HCT116 (cell line): ENCODE measurements at regions not wholly inside any gene's neighbourhood (a gene's known extent, or its start where the extent isn't known, plus 50 kb on each side); places are given as distances from the start of the nearest gene placed in this dataset.

Experiments used
- ATAC-seq: fragments of 200-7000 bp; cut with Tn5 transposase; 2 replicates; pipeline ENCODE4 v1.9.1; 2020; ENCODE audit warnings: mild to moderate bottlenecking, moderate library complexity
- BruUV-seq: library from RNA; stranded (reverse); fragments of 400-500 nt; replicated peaks from 2 replicates; lab custom pipeline; 2021; lab: Mats Ljungman, UMichigan
- CTCF ChIA-PET: fragments of 300-600 bp; sonication (Branson Sonifier 250); formaldehyde crosslinking; loops from one replicate; lab custom pipeline; 2021; ENCODE audit warnings: antibody characterized with exemption; lab: Charles Lee
- POLR2A ChIA-PET: fragments of 300-600, 350-600 bp; sonication (Branson Sonifier 250); formaldehyde crosslinking; loops from one replicate; lab custom pipeline; 2021; ENCODE audit warnings: antibody characterized with exemption; lab: Charles Lee
- RAD21 ChIA-PET, 2 experiments: fragments of 300-600 bp; sonication (Branson Sonifier 250); formaldehyde crosslinking; loops; one replicate each; lab custom pipeline; 2023; ENCODE audit warnings: low total read pairs in 2 of 2; ENCODE audit not compliant: uncharacterized antibody in 2 of 2, unreplicated experiment in 2 of 2, low non-redundant PET in 1 of 2; lab: Charles Lee
- DNase-seq: peaks from one replicate; pipeline ENCODE4 v3.0.0-alpha.2; 2010; ENCODE audit warnings: low read depth, low spot score
- H2AFZ ChIP-seq: fragments of 200-600 bp; shearing (Covaris generic), sonication (generic); 2 replicates; pipeline ENCODE4 v1.6.1; 2017; ENCODE audit warnings: low read depth, mixed run types, mixed read lengths, antibody characterized with exemption, low read length; ENCODE audit not compliant: poor library complexity, severe bottlenecking
- H3K27ac ChIP-seq: 2 replicates; pipeline ENCODE4 v1.5.1; 2012; ENCODE audit warnings: low read depth, low read length
- H3K27me3 ChIP-seq: fragments of 200-600 bp; sonication (generic); 2 replicates; pipeline ENCODE4 v1.6.1; 2016; ENCODE audit warnings: mixed run types, low read length, mixed read lengths; ENCODE audit not compliant: insufficient read depth
- H3K36me3 ChIP-seq, 2 experiments: fragments of 200-500 bp in 1 of 2; fragments of 200-600 bp in 1 of 2; sonication (Bioruptor generic) in 1 of 2; sonication (generic) in 1 of 2; 2 replicates each; pipeline versions ENCODE4 v1.5.1 to v1.6.1; 2014 to 2016; ENCODE audit warnings: low read length in 2 of 2, inconsistent platforms in 1 of 2, mixed read lengths in 1 of 2, mixed run types in 1 of 2; ENCODE audit not compliant: insufficient read depth in 2 of 2, control insufficient read depth in 1 of 2
- H3K4me1 ChIP-seq, 2 experiments: fragments of 200-600 bp in 1 of 2; sonication (generic) in 1 of 2; 2 replicates each; pipeline versions ENCODE4 v1.5.1 to v1.6.1; 2012 to 2017; ENCODE audit warnings: low read length in 2 of 2, inconsistent platforms in 1 of 2, mild to moderate bottlenecking in 1 of 2, mixed read lengths in 1 of 2, mixed run types in 1 of 2, moderate library complexity in 1 of 2; ENCODE audit not compliant: insufficient read depth in 2 of 2, control insufficient read depth in 1 of 2
- H3K4me2 ChIP-seq: fragments of 200-600 bp; sonication (generic); 2 replicates; pipeline ENCODE4 v1.6.1; 2017; ENCODE audit warnings: mixed run types, low read length, mixed read lengths
- H3K4me3 ChIP-seq, 2 experiments: fragments of 200-600 bp in 1 of 2; sonication (generic) in 1 of 2; replicated peaks in 1 of 2; 2 replicates each; pipeline ENCODE4 v1.5.1; 2011 to 2016; ENCODE audit warnings: low read length in 2 of 2, control low read depth in 1 of 2, low read depth in 1 of 2, mild to moderate bottlenecking in 1 of 2, mixed read lengths in 1 of 2, mixed run types in 1 of 2
- H3K79me2 ChIP-seq: fragments of 200-600 bp; sonication (generic); 2 replicates; pipeline ENCODE4 v1.6.1; 2017; ENCODE audit warnings: mild to moderate bottlenecking, mixed run types, low read length, moderate library complexity, mixed read lengths; ENCODE audit not compliant: insufficient read depth
- H3K9ac ChIP-seq: fragments of 200-600 bp; sonication (generic); 2 replicates; pipeline ENCODE4 v1.6.1; 2016; ENCODE audit warnings: low read length, mixed read lengths
- H3K9me2 ChIP-seq: fragments of 200-600 bp; sonication (generic), shearing (Covaris generic); 2 replicates; pipeline ENCODE4 v1.6.1; 2017; ENCODE audit warnings: mixed run types, mild to moderate bottlenecking, moderate library complexity; ENCODE audit not compliant: insufficient read depth
- H3K9me3 ChIP-seq, 2 experiments: fragments of 200-500 bp in 1 of 2; fragments of 200-600 bp in 1 of 2; sonication (Bioruptor generic) in 1 of 2; sonication (generic) in 1 of 2; 2 replicates each; pipeline ENCODE4 v1.6.1; 2014 to 2017; ENCODE audit warnings: low read length in 2 of 2, mixed read lengths in 2 of 2, inconsistent platforms in 1 of 2, low read depth in 1 of 2, mild to moderate bottlenecking in 1 of 2, mixed run types in 1 of 2, moderate library complexity in 1 of 2; ENCODE audit not compliant: control insufficient read depth in 1 of 2, insufficient read depth in 1 of 2
- H4K20me1 ChIP-seq: fragments of 200-600 bp; sonication (generic), shearing (Covaris generic); 2 replicates; pipeline ENCODE4 v1.6.1; 2017; ENCODE audit warnings: mixed run types, mild to moderate bottlenecking, moderate library complexity; ENCODE audit not compliant: insufficient read depth
- CTCF ChIP-seq, 3 experiments: fragments of 200-600 bp in 1 of 3; sonication (generic) in 1 of 3; IDR thresholded peaks in 2 of 3; conservative IDR thresholded peaks in 1 of 3; 2 replicates each; pipeline ENCODE4 v1.5.1; 2012 to 2017; ENCODE audit warnings: low read depth in 2 of 3, low read length in 2 of 3, antibody characterized with exemption in 1 of 3, borderline replicate concordance in 1 of 3, control low read depth in 1 of 3, mild to moderate bottlenecking in 1 of 3, mixed read lengths in 1 of 3, mixed run types in 1 of 3, moderate library complexity in 1 of 3; ENCODE audit not compliant: insufficient read depth in 1 of 3
- ELF1 ChIP-seq: IDR thresholded peaks from 2 replicates; pipeline ENCODE4 v1.6.1; 2012; ENCODE audit warnings: low read depth, borderline replicate concordance
- FOSL1 ChIP-seq: IDR thresholded peaks from 2 replicates; pipeline ENCODE4 v1.6.1; 2012; ENCODE audit warnings: low read depth
- ZBTB33 ChIP-seq: IDR thresholded peaks from 2 replicates; pipeline ENCODE4 v1.6.1; 2011; ENCODE audit warnings: mild to moderate bottlenecking, low read length, moderate library complexity; ENCODE audit not compliant: insufficient replicate concordance; ENCODE audit errors: extremely low read depth
- ZNF274 ChIP-seq: fragments of 200-500 bp; sonication (Bioruptor generic); IDR thresholded peaks from 2 replicates; pipeline ENCODE4 v1.6.1; 2014; ENCODE audit warnings: mild to moderate bottlenecking, low read depth, low read length, inconsistent platforms
- intact Hi-C: fragments of 100-400 bp; cut with micrococcal nuclease; formaldehyde crosslinking; loops from 2 replicates; pipeline ENCODE4 v1.10.0; 2022
- TF ChIP-seq, protein P1 (sequence below): IDR thresholded peaks from 2 replicates; pipeline ENCODE4 v1.6.1; 2012

DNA sequence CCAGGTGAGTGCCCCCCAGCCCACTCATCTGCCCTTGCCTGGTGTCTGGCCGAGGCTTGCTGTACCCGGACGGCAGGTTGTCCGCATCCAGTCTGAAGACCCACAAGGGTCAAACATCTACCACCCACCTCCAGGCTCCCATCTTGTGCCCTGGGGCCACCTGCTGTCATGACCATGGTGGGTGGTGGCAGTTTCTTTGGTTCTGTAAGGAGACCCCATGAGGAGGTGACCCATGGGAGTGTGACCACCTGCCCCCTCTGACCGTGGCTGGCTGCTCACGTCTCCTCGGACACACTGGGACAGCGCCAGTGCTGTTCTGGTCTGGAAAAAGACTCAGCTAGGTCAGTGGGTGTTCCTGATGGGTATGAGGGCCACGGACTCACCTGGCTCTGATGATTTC, 93.9 kb downstream of the TEX29 start:
- intact Hi-C loops: no loop called here
- RAD21 ChIA-PET: no interaction called here
- Histone ChIP-seq H4K20me1 (no peaks in the 10 kb centered on the region), H2AFZ (no peak overlapping the region), H3K4me2 (no peak overlapping the region), H3K36me3 (no peaks in the 10 kb centered on the region), H3K27me3 (peaks cover 52% of the 10 kb centered on the region), H3K9me3 (no peaks in the 10 kb centered on the region), H3K9me2 (no peaks in the 10 kb centered on the region), H3K79me2 (no peaks in the 10 kb centered on the region), H3K27ac (no peak overlapping the region), H3K9ac (no peak overlapping the region), H3K4me3 (no peak overlapping the region), H3K4me1 (no peaks in the 10 kb centered on the region)
- TF ChIP-seq, protein P1, sequence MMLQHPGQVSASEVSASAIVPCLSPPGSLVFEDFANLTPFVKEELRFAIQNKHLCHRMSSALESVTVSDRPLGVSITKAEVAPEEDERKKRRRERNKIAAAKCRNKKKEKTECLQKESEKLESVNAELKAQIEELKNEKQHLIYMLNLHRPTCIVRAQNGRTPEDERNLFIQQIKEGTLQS: no peak
- TF ChIP-seq ELF1 (no peak), CTCF (IDR thresholded peaks at IDR 0.05 in 2 of 3, conservative IDR thresholded peaks at IDR 0.05 in 1 of 3; ENCODE audit: borderline replicate concordance in 1 of 3, insufficient read depth in 1 of 3, low read depth in 2 of 3, low read length in 2 of 3) (no peak), ZNF274 (no peak), ZBTB33 (no peak), FOSL1 (no peak)
- ATAC-seq (no peak), DNase-seq (no peak)
- POLR2A ChIA-PET: no interaction called here
- BruUV-seq: no TSS peak
- CTCF ChIA-PET: no interaction called here
